ENCODE measurements at regions not wholly inside any gene's neighbourhood (a gene's known extent, or its start where the extent isn't known, plus 50 kb on each side); places are given as distances from the start of the nearest gene placed in this dataset.

DNA sequence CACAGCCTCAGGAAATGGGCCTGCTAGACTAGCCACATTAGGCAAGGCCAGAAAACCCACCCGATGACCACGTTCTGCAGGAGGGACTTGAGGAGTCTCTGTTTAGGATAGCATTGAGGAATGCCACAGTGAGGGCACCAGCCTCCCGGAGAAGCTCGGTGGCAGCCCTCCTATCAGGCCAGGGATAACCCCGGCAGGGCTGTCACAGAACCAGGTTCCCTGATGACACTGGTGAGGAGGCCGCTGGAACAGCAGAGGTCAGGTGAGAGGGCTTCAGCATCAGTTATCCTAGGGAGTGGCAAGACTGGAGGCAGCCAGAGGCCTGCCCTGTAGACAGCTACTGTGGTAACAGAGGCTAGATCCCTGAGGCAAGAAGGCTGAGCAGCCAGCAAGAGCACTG is 157.6 kb downstream of the MYLK4 start:
- H3K4me3 ChIP-seq (ENCODE audit: low read length in 2 of 2) = no peak overlapping the region
- WGBS, 2 donors = 96 to 98% methylated on average over 6 of the region's 6 CpGs
- intact Hi-C loops (cut with DNase I) = no loop called here
- H3K36me3 ChIP-seq (ENCODE audit: control insufficient read depth in 1 of 2, insufficient read depth in 2 of 2, low read length in 1 of 2) = no peaks in the 10 kb centered on the region
- DNase-seq (no peak), ATAC-seq (ENCODE audit: low FRiP score) (no peak)
- no peak overlapping the region for H3K27ac ChIP-seq (ENCODE audit: low read depth in 1 of 2, low read length in 2 of 2)
- H3K4me1 ChIP-seq (ENCODE audit: control insufficient read depth in 1 of 2, insufficient read depth in 2 of 2, low read length in 2 of 2) = no peaks in the 10 kb centered on the region
- H3K9me3 ChIP-seq (ENCODE audit: control insufficient read depth, low read length) = no peaks in the 10 kb centered on the region
- no peaks in the 10 kb centered on the region for H3K27me3 ChIP-seq (ENCODE audit: control insufficient read depth in 1 of 2, insufficient read depth in 2 of 2, low read length in 1 of 2)

DNA sequence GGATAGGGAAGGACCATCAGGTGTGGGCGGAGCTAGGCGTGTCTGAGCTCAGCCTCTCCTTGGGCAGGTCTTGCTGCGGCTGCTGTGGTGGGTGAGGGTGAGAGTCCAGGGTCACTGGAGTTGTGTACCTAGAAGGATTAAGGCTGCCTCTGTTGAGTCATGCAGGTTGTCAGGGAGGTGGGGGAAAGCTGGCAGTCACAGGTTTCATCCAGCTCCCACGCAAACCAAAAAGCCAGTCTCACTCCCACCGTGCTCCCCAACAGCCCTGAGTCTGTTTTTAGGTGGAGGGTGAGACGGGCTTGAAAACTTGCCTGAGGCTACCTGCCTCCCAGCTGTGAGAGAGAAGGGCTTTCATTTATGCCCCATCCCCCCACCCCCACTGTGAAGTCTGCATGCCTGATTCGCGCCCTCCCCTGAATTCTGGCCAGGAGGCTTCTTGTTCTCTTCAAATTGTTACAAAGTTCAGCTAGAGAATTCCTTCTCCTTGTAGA is 161.5 kb downstream of the MYLK4 start:
- Histone ChIP-seq H3K27ac (ENCODE audit: low read depth in 1 of 2, low read length in 2 of 2) (no peak overlapping the region), H3K36me3 (ENCODE audit: control insufficient read depth in 1 of 2, insufficient read depth in 2 of 2, low read length in 1 of 2) (no peaks in the 10 kb centered on the region), H3K27me3 (ENCODE audit: control insufficient read depth in 1 of 2, insufficient read depth in 2 of 2, low read length in 1 of 2) (no peaks in the 10 kb centered on the region), H3K9me3 (ENCODE audit: control insufficient read depth, low read length) (no peaks in the 10 kb centered on the region), H3K4me1 (ENCODE audit: control insufficient read depth in 1 of 2, insufficient read depth in 2 of 2, low read length in 2 of 2) (no peaks in the 10 kb centered on the region), H3K4me3 (ENCODE audit: low read length in 2 of 2) (no peak overlapping the region)
- 68 to 74% methylated on average over 8 of the region's 8 CpGs for WGBS, 2 donors
- no peak for ATAC-seq (ENCODE audit: low FRiP score)
- no peak for DNase-seq
- intact Hi-C loops (cut with DNase I) = no loop called here

DNA sequence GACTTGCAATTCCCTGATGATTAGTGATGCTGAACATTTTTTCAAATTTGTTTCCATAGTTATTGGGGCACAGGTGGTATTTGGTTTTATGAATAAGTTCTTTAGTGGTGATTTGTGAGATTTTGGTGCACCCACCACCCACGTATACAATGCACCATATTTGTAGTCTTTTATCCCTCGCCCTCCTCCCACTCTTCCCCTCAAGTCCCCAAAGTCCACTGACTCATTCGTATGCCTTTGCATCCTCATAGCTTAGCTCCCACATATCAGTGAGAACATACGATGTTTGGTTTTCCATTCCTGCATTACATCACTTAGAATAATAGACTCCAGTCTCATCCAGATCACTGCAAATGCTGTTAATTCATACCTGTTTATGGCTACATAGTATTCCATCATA is 167.3 kb downstream of the MYLK4 start:
- DNase-seq (no peak), ATAC-seq (ENCODE audit: low FRiP score) (no peak)
- H3K4me1 ChIP-seq (ENCODE audit: control insufficient read depth in 1 of 2, insufficient read depth in 2 of 2, low read length in 2 of 2) = no peaks in the 10 kb centered on the region
- no peak overlapping the region for H3K4me3 ChIP-seq (ENCODE audit: low read length in 2 of 2)
- H3K9me3 ChIP-seq (ENCODE audit: control insufficient read depth, low read length) = no peaks in the 10 kb centered on the region
- WGBS, 2 donors = 48 to 67% methylated on average over 4 of the region's 4 CpGs
- no peaks in the 10 kb centered on the region for H3K36me3 ChIP-seq (ENCODE audit: control insufficient read depth in 1 of 2, insufficient read depth in 2 of 2, low read length in 1 of 2)
- intact Hi-C loops (cut with DNase I) = no loop called here
- no peak overlapping the region for H3K27ac ChIP-seq (ENCODE audit: low read depth in 1 of 2, low read length in 2 of 2)
- no peaks in the 10 kb centered on the region for H3K27me3 ChIP-seq (ENCODE audit: control insufficient read depth in 1 of 2, insufficient read depth in 2 of 2, low read length in 1 of 2)

DNA sequence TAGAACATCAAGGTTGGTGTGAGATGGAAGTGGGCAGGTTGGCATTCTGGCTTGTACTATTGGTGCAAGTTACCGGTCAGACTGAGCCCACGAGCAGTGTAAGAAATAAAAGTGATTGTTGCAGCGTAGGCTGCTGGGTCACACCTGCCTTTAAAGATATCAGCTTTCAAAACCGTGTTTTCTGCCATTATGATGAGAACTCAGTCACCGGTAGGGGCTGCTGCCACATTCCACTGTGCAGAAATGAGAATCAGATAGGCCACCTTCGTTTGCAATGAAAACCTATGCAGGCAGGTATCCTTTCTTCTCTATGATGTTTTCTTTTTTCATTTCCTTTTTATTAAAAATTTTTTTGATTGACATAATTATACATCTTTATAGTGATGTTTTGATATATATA is 168.5 kb downstream of the MYLK4 start:
- intact Hi-C loops (cut with DNase I) = no loop called here
- ATAC-seq (ENCODE audit: low FRiP score) (no peak), DNase-seq (no peak)
- H3K27ac ChIP-seq (ENCODE audit: low read depth in 1 of 2, low read length in 2 of 2) = no peak overlapping the region
- 92 to 96% methylated on average over 6 of the region's 6 CpGs for WGBS, 2 donors
- H3K4me1 ChIP-seq (ENCODE audit: control insufficient read depth in 1 of 2, insufficient read depth in 2 of 2, low read length in 2 of 2) = no peaks in the 10 kb centered on the region
- H3K36me3 ChIP-seq (ENCODE audit: control insufficient read depth in 1 of 2, insufficient read depth in 2 of 2, low read length in 1 of 2) = no peaks in the 10 kb centered on the region
- H3K9me3 ChIP-seq (ENCODE audit: control insufficient read depth, low read length) = no peaks in the 10 kb centered on the region
- H3K27me3 ChIP-seq (ENCODE audit: control insufficient read depth in 1 of 2, insufficient read depth in 2 of 2, low read length in 1 of 2) = no peaks in the 10 kb centered on the region
- no peak overlapping the region for H3K4me3 ChIP-seq (ENCODE audit: low read length in 2 of 2)

DNA sequence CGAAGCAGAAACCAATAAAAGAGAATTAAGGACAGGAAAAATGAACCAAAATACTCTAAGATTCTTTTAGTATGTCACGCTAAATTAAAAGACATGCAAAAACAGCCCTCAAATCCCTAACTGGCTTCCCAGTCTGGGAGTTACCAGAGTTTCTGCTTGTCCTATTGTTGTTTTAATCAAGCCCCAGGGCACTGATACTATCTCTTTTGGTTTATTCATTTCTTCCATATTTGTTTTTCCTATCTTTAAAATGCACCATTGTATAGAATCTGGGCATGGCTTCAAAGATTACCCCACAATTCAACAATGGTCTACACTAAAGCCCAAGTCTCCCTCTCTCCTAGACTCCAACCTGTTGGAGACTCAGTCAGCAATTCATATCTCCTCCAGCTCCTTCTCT is 169.1 kb downstream of the MYLK4 start:
- Histone ChIP-seq H3K4me3 (ENCODE audit: low read length in 2 of 2) (no peak overlapping the region), H3K27me3 (ENCODE audit: control insufficient read depth in 1 of 2, insufficient read depth in 2 of 2, low read length in 1 of 2) (no peaks in the 10 kb centered on the region), H3K4me1 (ENCODE audit: control insufficient read depth in 1 of 2, insufficient read depth in 2 of 2, low read length in 2 of 2) (no peaks in the 10 kb centered on the region), H3K36me3 (ENCODE audit: control insufficient read depth in 1 of 2, insufficient read depth in 2 of 2, low read length in 1 of 2) (no peaks in the 10 kb centered on the region), H3K27ac (ENCODE audit: low read depth in 1 of 2, low read length in 2 of 2) (no peak overlapping the region), H3K9me3 (ENCODE audit: control insufficient read depth, low read length) (no peaks in the 10 kb centered on the region)
- ATAC-seq (ENCODE audit: low FRiP score) (no peak), DNase-seq (no peak)
- WGBS, 2 donors = 97% methylated on average over 2 of the region's 2 CpGs
- intact Hi-C loops (cut with DNase I) = no loop called here

DNA sequence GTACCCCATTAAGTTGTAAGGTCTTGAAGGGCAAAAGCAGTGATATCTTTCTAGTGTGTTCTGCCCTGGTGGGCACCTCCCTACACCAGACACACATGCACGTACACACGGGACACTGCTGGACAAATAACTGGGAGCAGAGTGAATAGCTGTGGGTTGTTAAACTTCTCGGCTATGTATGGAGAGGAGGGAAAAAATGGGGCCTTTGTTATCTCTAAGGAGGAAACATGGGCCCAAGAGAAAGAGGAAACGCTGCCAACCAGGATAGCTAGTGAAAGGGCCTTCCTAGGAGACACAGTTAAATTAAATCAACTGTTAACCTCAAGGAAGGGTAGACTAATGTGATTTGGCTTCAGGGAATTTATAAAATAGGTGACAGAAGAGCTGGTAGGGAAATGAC is 169.7 kb downstream of the MYLK4 start:
- no peaks in the 10 kb centered on the region for H3K4me1 ChIP-seq (ENCODE audit: control insufficient read depth in 1 of 2, insufficient read depth in 2 of 2, low read length in 2 of 2)
- H3K27me3 ChIP-seq (ENCODE audit: control insufficient read depth in 1 of 2, insufficient read depth in 2 of 2, low read length in 1 of 2) = no peaks in the 10 kb centered on the region
- no peak overlapping the region for H3K4me3 ChIP-seq (ENCODE audit: low read length in 2 of 2)
- 73 to 79% methylated on average over 4 of the region's 4 CpGs for WGBS, 2 donors
- no peak overlapping the region for H3K27ac ChIP-seq (ENCODE audit: low read depth in 1 of 2, low read length in 2 of 2)
- ATAC-seq (ENCODE audit: low FRiP score) (no peak), DNase-seq (no peak)
- intact Hi-C loops (cut with DNase I) = no loop called here
- no peaks in the 10 kb centered on the region for H3K36me3 ChIP-seq (ENCODE audit: control insufficient read depth in 1 of 2, insufficient read depth in 2 of 2, low read length in 1 of 2)
- no peaks in the 10 kb centered on the region for H3K9me3 ChIP-seq (ENCODE audit: control insufficient read depth, low read length)

DNA sequence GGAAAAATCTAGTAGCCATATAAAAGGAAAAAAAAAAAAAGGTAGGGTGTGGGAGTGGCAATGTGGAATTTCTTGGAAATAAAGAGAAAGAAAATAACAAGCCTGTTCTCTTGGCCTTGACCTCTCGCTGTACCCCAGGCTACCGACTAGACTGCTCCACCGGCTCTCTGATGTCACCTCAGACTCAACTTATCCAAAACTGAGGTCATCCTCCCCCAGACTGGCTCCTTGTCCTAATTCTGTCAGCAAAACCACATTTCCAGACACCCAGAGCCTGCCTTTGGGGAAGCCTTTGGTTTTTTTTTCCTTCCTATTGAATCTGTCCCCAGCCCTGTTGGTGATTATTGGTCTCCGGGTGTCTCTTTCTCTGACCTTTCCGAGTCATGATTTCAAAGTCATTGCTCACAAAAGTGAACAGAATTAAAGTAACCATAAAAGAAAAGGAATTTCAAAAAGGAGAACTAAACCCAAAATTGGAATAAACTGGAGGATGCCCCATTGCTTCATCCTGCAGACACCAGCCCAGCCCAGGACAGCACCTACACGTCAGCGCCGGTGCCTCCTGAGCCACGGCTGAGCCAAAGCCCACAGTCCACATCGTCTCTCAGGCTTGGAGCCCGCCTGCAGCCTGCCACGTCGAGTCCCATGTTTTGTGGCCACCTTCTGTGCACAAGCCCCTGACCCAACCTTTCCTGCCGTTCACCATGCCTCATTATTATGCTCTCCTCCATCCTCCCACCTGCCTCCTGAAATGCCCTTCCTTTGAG is 170.7 kb downstream of the MYLK4 start:
- DNase-seq = no peak
- no peak overlapping the region for H3K27ac ChIP-seq (ENCODE audit: low read depth in 1 of 2, low read length in 2 of 2)
- H3K9me3 ChIP-seq (ENCODE audit: control insufficient read depth, low read length) = no peaks in the 10 kb centered on the region
- H3K27me3 ChIP-seq (ENCODE audit: control insufficient read depth in 1 of 2, insufficient read depth in 2 of 2, low read length in 1 of 2) = no peaks in the 10 kb centered on the region
- no peaks in the 10 kb centered on the region for H3K36me3 ChIP-seq (ENCODE audit: control insufficient read depth in 1 of 2, insufficient read depth in 2 of 2, low read length in 1 of 2)
- ATAC-seq (ENCODE audit: low FRiP score) = no peak
- H3K4me3 ChIP-seq (ENCODE audit: low read length in 2 of 2) = no peak overlapping the region
- no peaks in the 10 kb centered on the region for H3K4me1 ChIP-seq (ENCODE audit: control insufficient read depth in 1 of 2, insufficient read depth in 2 of 2, low read length in 2 of 2)
- intact Hi-C loops (cut with DNase I) = no loop called here
- 66 to 74% methylated on average over 14 of the region's 14 CpGs for WGBS, 2 donors

DNA sequence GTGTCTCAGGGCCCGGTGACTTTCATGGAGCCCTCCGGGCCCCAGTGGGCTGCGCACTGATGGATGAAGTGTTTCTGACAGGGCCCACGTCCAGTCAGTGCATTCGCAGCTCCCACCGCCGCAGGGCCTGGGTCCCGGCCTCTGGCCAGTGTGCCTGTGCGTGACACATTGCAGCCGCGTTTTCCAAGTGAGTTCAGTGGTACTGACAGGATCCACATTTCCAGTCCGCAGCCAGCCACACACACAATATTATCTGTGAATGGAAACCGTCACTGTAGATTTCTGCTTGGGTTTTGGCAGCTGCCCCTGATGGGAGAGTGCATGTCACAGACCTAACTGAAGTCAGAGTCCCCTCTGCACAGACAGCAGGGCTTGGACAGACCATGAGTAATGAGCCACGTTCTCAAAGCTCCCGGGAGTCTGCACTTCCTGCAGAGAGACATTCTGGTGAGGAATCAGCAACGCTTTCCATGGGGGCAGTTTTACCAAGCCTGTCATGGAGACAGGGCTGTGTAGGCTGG is 171.4 kb downstream of the MYLK4 start:
- ATAC-seq (ENCODE audit: low FRiP score) (peak; percentile 38), DNase-seq (peak in 1 of 2 donors; percentile 70)
- WGBS, 2 donors = 45 to 52% methylated on average over 16 of the region's 16 CpGs
- intact Hi-C loops (cut with DNase I) = no loop called here
- Histone ChIP-seq H3K4me3 (ENCODE audit: low read length in 2 of 2) (no peak overlapping the region), H3K4me1 (ENCODE audit: control insufficient read depth in 1 of 2, insufficient read depth in 2 of 2, low read length in 2 of 2) (no peaks in the 10 kb centered on the region), H3K27me3 (ENCODE audit: control insufficient read depth in 1 of 2, insufficient read depth in 2 of 2, low read length in 1 of 2) (no peaks in the 10 kb centered on the region), H3K9me3 (ENCODE audit: control insufficient read depth, low read length) (no peaks in the 10 kb centered on the region), H3K36me3 (ENCODE audit: control insufficient read depth in 1 of 2, insufficient read depth in 2 of 2, low read length in 1 of 2) (no peaks in the 10 kb centered on the region), H3K27ac (ENCODE audit: low read depth in 1 of 2, low read length in 2 of 2) (no peak overlapping the region)

DNA sequence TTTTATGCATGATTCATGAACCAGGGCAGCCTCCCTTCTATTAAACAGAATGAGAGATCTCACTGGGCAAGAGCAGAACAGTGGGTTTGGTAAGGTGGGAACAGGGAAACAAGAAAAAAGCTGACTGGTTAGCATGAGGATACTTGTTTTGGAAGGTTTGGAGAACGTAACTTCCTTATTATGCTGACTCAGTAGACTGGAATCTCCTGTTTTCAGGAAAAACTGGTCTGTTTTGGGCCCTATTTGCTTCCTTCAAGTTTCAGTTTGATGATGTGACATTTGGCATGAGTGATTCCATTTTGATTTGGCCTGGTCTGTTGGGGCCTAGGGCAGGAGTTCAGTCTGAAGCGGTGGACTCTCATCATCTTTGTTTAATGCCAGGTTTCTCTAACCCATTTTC is 172.0 kb downstream of the MYLK4 start:
- no peak overlapping the region for H3K27ac ChIP-seq (ENCODE audit: low read depth in 1 of 2, low read length in 2 of 2)

More for the DNA sequence above, 172.0 kb downstream of the MYLK4 start:
- H3K27me3 ChIP-seq (ENCODE audit: control insufficient read depth in 1 of 2, insufficient read depth in 2 of 2, low read length in 1 of 2) = no peaks in the 10 kb centered on the region
- no peaks in the 10 kb centered on the region for H3K9me3 ChIP-seq (ENCODE audit: control insufficient read depth, low read length)
- H3K4me3 ChIP-seq (ENCODE audit: low read length in 2 of 2) = no peak overlapping the region
- DNase-seq (no peak), ATAC-seq (ENCODE audit: low FRiP score) (no peak)
- intact Hi-C loops (cut with DNase I) = no loop called here
- no peaks in the 10 kb centered on the region for H3K36me3 ChIP-seq (ENCODE audit: control insufficient read depth in 1 of 2, insufficient read depth in 2 of 2, low read length in 1 of 2)
- WGBS, 2 donors = 62% methylated on average over 2 of the region's 2 CpGs
- H3K4me1 ChIP-seq (ENCODE audit: control insufficient read depth in 1 of 2, insufficient read depth in 2 of 2, low read length in 2 of 2) = no peaks in the 10 kb centered on the region

All from aorta (tissue), 5 donors.